ENCODE measurements at regions not wholly inside any gene's neighbourhood (a gene's known extent, or its start where the extent isn't known, plus 50 kb on each side); places are given as distances from the start of the nearest gene placed in this dataset.

GRCh38 chr4:114535725-114536124 is 62.9 kb upstream of the UGT8 start:
- no peak overlapping the region for H3K4me3 ChIP-seq
- WGBS, 2 donors, result 24 to 26% methylated on average over 1 of the region's 1 CpG

GRCh38 chr4:114537352-114537751 is 61.3 kb upstream of the UGT8 start:
- Histone ChIP-seq H3K9me3 (no peaks in the 10 kb centered on the region), H3K36me3 (no peaks in the 10 kb centered on the region), H3K27me3 (no peaks in the 10 kb centered on the region), H3K4me1 (no peaks in the 10 kb centered on the region), H3K27ac (no peak overlapping the region), H3K4me3 (no peak overlapping the region)
- intact Hi-C loops (cut with DNase I), result no loop called here
- TF ChIP-seq POLR2A (IDR thresholded peaks at IDR 0.05), result no peak
- TF ChIP-seq CTCF (IDR thresholded peaks at IDR 0.05), result no peak
- DNase-seq, result no peak
- WGBS, 2 donors, result 89 to 90% methylated on average over 3 of the region's 3 CpGs

More at GRCh38 chr4:114535725-114536124, 62.9 kb upstream of the UGT8 start:
- no peak for TF ChIP-seq CTCF (IDR thresholded peaks at IDR 0.05)
- no peak for TF ChIP-seq POLR2A (IDR thresholded peaks at IDR 0.05)
- no peak for DNase-seq
- Histone ChIP-seq H3K9me3 (no peaks in the 10 kb centered on the region), H3K27me3 (no peaks in the 10 kb centered on the region), H3K4me1 (no peaks in the 10 kb centered on the region), H3K27ac (no peak overlapping the region), H3K36me3 (no peaks in the 10 kb centered on the region)
- intact Hi-C loops (cut with DNase I), result no loop called here

- 69 to 98% methylated on average over 5 of the region's 5 CpGs for WGBS, 2 donors
- H3K27ac ChIP-seq, result no peak overlapping the region
- H3K36me3 ChIP-seq, result no peaks in the 10 kb centered on the region
- intact Hi-C loops (cut with DNase I), result no loop called here
- DNase-seq, result no peak
- no peak overlapping the region for H3K4me3 ChIP-seq
- H3K27me3 ChIP-seq, result no peaks in the 10 kb centered on the region
- no peak for TF ChIP-seq CTCF (IDR thresholded peaks at IDR 0.05)
- no peak for TF ChIP-seq POLR2A (IDR thresholded peaks at IDR 0.05)
- H3K4me1 ChIP-seq, result no peaks in the 10 kb centered on the region
- H3K9me3 ChIP-seq, result no peaks in the 10 kb centered on the region
These were observed 60.5 kb upstream of the UGT8 start for GRCh38 chr4:114538012-114538617.

- DNase-seq, result no peak
- Histone ChIP-seq H3K27ac (no peak overlapping the region), H3K36me3 (no peaks in the 10 kb centered on the region), H3K4me1 (no peaks in the 10 kb centered on the region), H3K4me3 (no peak overlapping the region), H3K27me3 (no peaks in the 10 kb centered on the region), H3K9me3 (no peaks in the 10 kb centered on the region)
- intact Hi-C loops (cut with DNase I), result no loop called here
- no peak for TF ChIP-seq POLR2A (IDR thresholded peaks at IDR 0.05)
- no peak for TF ChIP-seq CTCF (IDR thresholded peaks at IDR 0.05)
These were observed 58.6 kb upstream of the UGT8 start for GRCh38 chr4:114539985-114540384.

GRCh38 chr4:114547340-114548134 is 51.1 kb upstream of the UGT8 start:
- Histone ChIP-seq H3K27ac (no peak overlapping the region), H3K4me3 (no peak overlapping the region), H3K36me3 (no peaks in the 10 kb centered on the region), H3K9me3 (no peaks in the 10 kb centered on the region), H3K27me3 (no peaks in the 10 kb centered on the region), H3K4me1 (no peaks in the 10 kb centered on the region)
- TF ChIP-seq CTCF (IDR thresholded peaks at IDR 0.05) (no peak), POLR2A (IDR thresholded peaks at IDR 0.05) (no peak)
- no peak for DNase-seq
- WGBS, 2 donors, result 60 to 79% methylated on average over 2 of the region's 2 CpGs
- intact Hi-C loops (cut with DNase I), result no loop called here

Measured in esophagus squamous epithelium (tissue), 5 donors.